Parathyroid adenoma (tissue), 2 donors: ENCODE measurements at regions not wholly inside any gene's neighbourhood (a gene's known extent, or its start where the extent isn't known, plus 50 kb on each side); places are given as distances from the start of the nearest gene placed in this dataset.

Experiments
- H2AFZ ChIP-seq: fragments of 300-600 bp; sonication (generic); one replicate; pipeline ENCODE4 v1.7.0; 2017; ENCODE audit warnings: antibody characterized with exemption, mild to moderate bottlenecking
- H3K27ac ChIP-seq: fragments of 300-600 bp; sonication (generic); one replicate; pipeline ENCODE4 v1.7.0; 2017
- H3K27me3 ChIP-seq: fragments of 300-600 bp; sonication (generic); one replicate; pipeline ENCODE4 v1.7.0; 2017; ENCODE audit warnings: low read length; ENCODE audit not compliant: control insufficient read depth, insufficient read depth
- H3K36me3 ChIP-seq: fragments of 300-600 bp; sonication (generic); one replicate; pipeline ENCODE4 v1.7.0; 2017; ENCODE audit warnings: low read length; ENCODE audit not compliant: control insufficient read depth, insufficient read depth
- H3K4me1 ChIP-seq: fragments of 300-600 bp; sonication (generic); one replicate; pipeline ENCODE4 v1.7.0; 2017; ENCODE audit warnings: control low read depth
- H3K4me2 ChIP-seq: fragments of 300-600 bp; sonication (generic); one replicate; pipeline ENCODE4 v1.7.0; 2017; ENCODE audit warnings: low read length
- H3K4me3 ChIP-seq: fragments of 300-600 bp; sonication (generic); one replicate; pipeline ENCODE4 v1.7.0; 2017; ENCODE audit warnings: low read depth, low read length
- H3K79me2 ChIP-seq: fragments of 300-600 bp; sonication (generic); one replicate; pipeline ENCODE4 v1.7.0; 2017; ENCODE audit warnings: control low read depth
- H3K9ac ChIP-seq: fragments of 300-600 bp; sonication (generic); one replicate; pipeline ENCODE4 v1.7.0; 2017; ENCODE audit warnings: mild to moderate bottlenecking
- H3K9me3 ChIP-seq: fragments of 300-600 bp; sonication (generic); one replicate; pipeline ENCODE4 v1.7.0; 2017; ENCODE audit warnings: low read length; ENCODE audit not compliant: control insufficient read depth
- CTCF ChIP-seq: fragments of 300-600 bp; sonication (generic); IDR thresholded peaks from one replicate; pipeline ENCODE4 v1.7.0; 2017; ENCODE audit warnings: antibody characterized with exemption, mild to moderate bottlenecking
- donor health status: primary hyperparathyroidism.

- no peak overlapping the region for H3K27ac ChIP-seq
- no peak overlapping the region for H3K4me2 ChIP-seq
- no peaks in the 10 kb centered on the region for H3K9me3 ChIP-seq
- no peaks in the 10 kb centered on the region for H3K4me1 ChIP-seq
- H3K79me2 ChIP-seq: no peaks in the 10 kb centered on the region
- H3K27me3 ChIP-seq: no peaks in the 10 kb centered on the region
- no peaks in the 10 kb centered on the region for H3K36me3 ChIP-seq
- no peak overlapping the region for H3K4me3 ChIP-seq
- no peak overlapping the region for H2AFZ ChIP-seq
- H3K9ac ChIP-seq: no peak overlapping the region
- TF ChIP-seq CTCF: no peak
Observed at GRCh38 chr1:29961293-29962059, 725.2 kb downstream of the PTPRU start.

GRCh38 chr1:29960876-29961275, 724.6 kb downstream of the PTPRU start:
- H3K36me3 ChIP-seq: no peaks in the 10 kb centered on the region
- H3K4me1 ChIP-seq: no peaks in the 10 kb centered on the region
- H3K27ac ChIP-seq: no peak overlapping the region
- H3K27me3 ChIP-seq: no peaks in the 10 kb centered on the region
- no peaks in the 10 kb centered on the region for H3K9me3 ChIP-seq
- no peak overlapping the region for H3K9ac ChIP-seq
- H3K4me3 ChIP-seq: no peak overlapping the region
- H2AFZ ChIP-seq: no peak overlapping the region
- no peak overlapping the region for H3K4me2 ChIP-seq
- no peak for TF ChIP-seq CTCF
- no peaks in the 10 kb centered on the region for H3K79me2 ChIP-seq

- H3K27me3 ChIP-seq: no peaks in the 10 kb centered on the region
- H3K4me3 ChIP-seq: no peak overlapping the region
- H3K4me2 ChIP-seq: no peak overlapping the region
- no peaks in the 10 kb centered on the region for H3K36me3 ChIP-seq
- no peak overlapping the region for H3K27ac ChIP-seq
- no peak overlapping the region for H2AFZ ChIP-seq
- H3K79me2 ChIP-seq: no peaks in the 10 kb centered on the region
- no peak overlapping the region for H3K9ac ChIP-seq
- no peak for TF ChIP-seq CTCF
- no peaks in the 10 kb centered on the region for H3K4me1 ChIP-seq
- H3K9me3 ChIP-seq: no peaks in the 10 kb centered on the region
Observed at GRCh38 chr1:29960156-29960755, 723.9 kb downstream of the PTPRU start.

- Histone ChIP-seq H2AFZ (no peak overlapping the region), H3K27me3 (no peaks in the 10 kb centered on the region), H3K9ac (no peak overlapping the region), H3K27ac (no peak overlapping the region), H3K9me3 (no peaks in the 10 kb centered on the region), H3K79me2 (no peaks in the 10 kb centered on the region), H3K36me3 (no peaks in the 10 kb centered on the region), H3K4me1 (no peaks in the 10 kb centered on the region), H3K4me2 (no peak overlapping the region), H3K4me3 (no peak overlapping the region)
- no peak for TF ChIP-seq CTCF
Observed at GRCh38 chr1:29959356-29959755, 723.0 kb downstream of the PTPRU start.

- no peak overlapping the region for H3K4me2 ChIP-seq
- no peaks in the 10 kb centered on the region for H3K4me1 ChIP-seq
- H3K27ac ChIP-seq: no peak overlapping the region
- no peaks in the 10 kb centered on the region for H3K79me2 ChIP-seq
- no peak overlapping the region for H2AFZ ChIP-seq
- H3K4me3 ChIP-seq: no peak overlapping the region
- no peaks in the 10 kb centered on the region for H3K36me3 ChIP-seq
- no peak for TF ChIP-seq CTCF
- no peaks in the 10 kb centered on the region for H3K27me3 ChIP-seq
- no peaks in the 10 kb centered on the region for H3K9me3 ChIP-seq
- no peak overlapping the region for H3K9ac ChIP-seq
Observed at GRCh38 chr1:29958271-29958670, 721.9 kb downstream of the PTPRU start.
